ENCODE measurements at regions not wholly inside any gene's neighbourhood (a gene's known extent, or its start where the extent isn't known, plus 50 kb on each side); places are given as distances from the start of the nearest gene placed in this dataset.
"Not testable (repeated sequence)": the region's sequence is repeated elsewhere in the genome, so short reads cannot be mapped to it uniquely, and the experiment has no call there.

- H3K36me3 ChIP-seq, result no peaks in the 10 kb centered on the region
- H3K4me1 ChIP-seq, result peaks cover 0 to 2% of the 10 kb centered on the region in 2 donors
- peaks cover 0 to 9% of the 10 kb centered on the region in 2 donors for H3K9me3 ChIP-seq
- no peak overlapping the region for H3K4me3 ChIP-seq
- no peak for TF ChIP-seq CTCF (IDR thresholded peaks at IDR 0.05)
- DNase-seq (ENCODE audit: low spot score), result no peak
- H3K27me3 ChIP-seq, result no peaks in the 10 kb centered on the region
- no peak overlapping the region for H3K27ac ChIP-seq
Observed at GRCh38 chr12:46603776-46604456, 221.9 kb downstream of the SLC38A4 start.

- H3K9me3 ChIP-seq, result peaks cover 0 to 9% of the 10 kb centered on the region in 2 donors
- H3K4me3 ChIP-seq, result no peak overlapping the region
- no peaks in the 10 kb centered on the region for H3K4me1 ChIP-seq
- no peaks in the 10 kb centered on the region for H3K27me3 ChIP-seq
- DNase-seq (ENCODE audit: low spot score), result no peak
- H3K27ac ChIP-seq, result no peak overlapping the region
- H3K36me3 ChIP-seq, result no peaks in the 10 kb centered on the region
- TF ChIP-seq CTCF (IDR thresholded peaks at IDR 0.05), result no peak
Observed at GRCh38 chr12:46602474-46602873, 223.3 kb downstream of the SLC38A4 start.

GRCh38 chr12:46590991-46591703, 218.6 kb upstream of the SLC38A2 start:
- H3K36me3 ChIP-seq, result no peaks in the 10 kb centered on the region
- TF ChIP-seq CTCF (IDR thresholded peaks at IDR 0.05), result no peak
- DNase-seq (ENCODE audit: low spot score), result no peak
- H3K9me3 ChIP-seq, result peaks cover 0 to 23% of the 10 kb centered on the region in 2 donors
- H3K27ac ChIP-seq, result no peak overlapping the region
- no peaks in the 10 kb centered on the region for H3K4me1 ChIP-seq
- H3K27me3 ChIP-seq, result no peaks in the 10 kb centered on the region
- no peak overlapping the region for H3K4me3 ChIP-seq

- DNase-seq (ENCODE audit: low spot score), result no peak
- Histone ChIP-seq H3K27ac (no peak overlapping the region), H3K9me3 (peaks cover 0 to 12% of the 10 kb centered on the region in 2 donors), H3K4me3 (no peak overlapping the region), H3K36me3 (no peaks in the 10 kb centered on the region), H3K4me1 (no peaks in the 10 kb centered on the region), H3K27me3 (no peaks in the 10 kb centered on the region)
- no peak for TF ChIP-seq CTCF (IDR thresholded peaks at IDR 0.05)
Observed at GRCh38 chr12:46585854-46586621, 213.5 kb upstream of the SLC38A2 start.

GRCh38 chr12:46584098-46584497, 211.5 kb upstream of the SLC38A2 start:
- H3K4me1 ChIP-seq; H3K27ac ChIP-seq; H3K36me3 ChIP-seq; DNase-seq (ENCODE audit: low spot score); H3K4me3 ChIP-seq; H3K27me3 ChIP-seq: not testable (repeated sequence)
- H3K9me3 ChIP-seq, result peaks cover 0 to 12% of the 10 kb centered on the region in 2 donors

GRCh38 chr12:46581990-46582389, 209.4 kb upstream of the SLC38A2 start:
- not testable (repeated sequence) for H3K4me3 ChIP-seq; H3K4me1 ChIP-seq; H3K27ac ChIP-seq; DNase-seq (ENCODE audit: low spot score); H3K36me3 ChIP-seq; H3K27me3 ChIP-seq
- H3K9me3 ChIP-seq, result peaks cover 0 to 12% of the 10 kb centered on the region in 2 donors

Measured in right atrium auricular region (tissue), 2 donors.